Loucy (cell line): ENCODE measurements at regions not wholly inside any gene's neighbourhood (a gene's known extent, or its start where the extent isn't known, plus 50 kb on each side); places are given as distances from the start of the nearest gene placed in this dataset.

Source experiments
- H2AFZ ChIP-seq: fragments of 200-600 bp; sonication (generic); 2 replicates; pipeline ENCODE4 v1.6.0; 2016; ENCODE audit warnings: antibody characterized with exemption, mild to moderate bottlenecking, low read length, moderate library complexity
- H3F3A ChIP-seq: fragments of 200-600 bp; 2 replicates; pipeline ENCODE4 v1.6.0; 2016; ENCODE audit warnings: antibody characterized with exemption, low read depth, mild to moderate bottlenecking
- H3K27me3 ChIP-seq: fragments of 200-600 bp; sonication (generic); 2 replicates; pipeline ENCODE4 v1.6.1; 2014; ENCODE audit warnings: low read length, mild to moderate bottlenecking; ENCODE audit not compliant: insufficient read depth, poor library complexity, severe bottlenecking
- H3K36me3 ChIP-seq: fragments of 200-600 bp; sonication (generic); 2 replicates; pipeline ENCODE4 v1.6.1; 2016; ENCODE audit warnings: low read length; ENCODE audit not compliant: insufficient read depth
- H3K4me1 ChIP-seq: fragments of 200-600 bp; sonication (generic); 2 replicates; pipeline ENCODE4 v1.5.1; 2014; ENCODE audit warnings: low read length, mild to moderate bottlenecking; ENCODE audit not compliant: insufficient read depth, poor library complexity, severe bottlenecking
- H3K4me2 ChIP-seq: fragments of 200-600 bp; sonication (generic); 2 replicates; pipeline ENCODE4 v1.6.0; 2014; ENCODE audit warnings: antibody characterized with exemption, low read length, low read depth, mild to moderate bottlenecking; ENCODE audit not compliant: poor library complexity, severe bottlenecking
- H3K4me3 ChIP-seq: fragments of 200-600 bp; sonication (generic); 2 replicates; pipeline ENCODE4 v1.5.1; 2014; ENCODE audit warnings: low read length, mild to moderate bottlenecking, mixed read lengths; ENCODE audit not compliant: poor library complexity, severe bottlenecking
- H3K79me2 ChIP-seq: fragments of 200-600 bp; sonication (generic); 2 replicates; pipeline ENCODE4 v1.6.1; 2014; ENCODE audit warnings: low read length; ENCODE audit not compliant: insufficient read depth
- H3K9ac ChIP-seq: fragments of 200-600 bp; sonication (generic); 2 replicates; pipeline ENCODE4 v1.6.0; 2014; ENCODE audit warnings: mild to moderate bottlenecking, low read depth, low read length, moderate library complexity; ENCODE audit not compliant: poor library complexity, severe bottlenecking
- H3K9me2 ChIP-seq: fragments of 200-600 bp; sonication (generic); replicated peaks from 2 replicates; pipeline ENCODE4 v1.6.1; 2016; ENCODE audit warnings: low read depth, low read length, mixed read lengths
- H3K9me3 ChIP-seq: fragments of 200-600 bp; sonication (generic); 2 replicates; pipeline ENCODE4 v1.6.1; 2014; ENCODE audit warnings: mild to moderate bottlenecking, antibody characterized with exemption, low read length, low read depth; ENCODE audit not compliant: insufficient read depth
- H4K20me1 ChIP-seq: fragments of 200-600 bp; sonication (generic); 2 replicates; pipeline ENCODE4 v1.6.0; 2014; ENCODE audit warnings: antibody characterized with exemption, low read length, mild to moderate bottlenecking; ENCODE audit not compliant: insufficient read depth, poor library complexity, severe bottlenecking
- EZH2phosphoT487 ChIP-seq: fragments of 200-600 bp; IDR thresholded peaks from 2 replicates; pipeline ENCODE4 v1.6.1; 2018; ENCODE audit warnings: antibody characterized with exemption, mild to moderate bottlenecking, moderate library complexity, borderline replicate concordance
- TF ChIP-seq, protein P1 (sequence below): fragments of 200-600 bp; sonication (generic); conservative IDR thresholded peaks from 2 replicates; pipeline ENCODE4 v1.5.1; 2014; ENCODE audit warnings: mild to moderate bottlenecking, antibody characterized with exemption, low read length

DNA sequence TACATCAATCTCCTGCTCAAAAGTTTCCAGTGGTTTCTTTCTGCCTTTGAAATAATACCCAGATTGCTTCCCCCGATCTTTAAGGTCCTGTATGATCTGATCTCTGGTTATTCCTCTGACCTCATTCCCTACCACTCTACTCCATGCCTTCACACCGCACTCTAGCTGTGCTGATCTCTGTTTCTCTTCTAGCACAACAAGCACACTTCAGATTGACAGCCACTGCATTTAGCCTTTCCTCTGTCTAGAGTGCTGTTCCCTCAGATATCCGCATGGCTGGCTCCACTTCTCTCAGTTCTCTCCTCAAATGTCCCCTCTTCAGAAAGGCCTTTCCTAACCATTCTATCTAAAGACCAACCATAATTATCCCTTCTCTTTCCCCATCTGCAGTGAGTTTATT lies 370.4 kb upstream of the FGF13 start:
- no peaks in the 10 kb centered on the region for H3K36me3 ChIP-seq
- no peaks in the 10 kb centered on the region for H3K27me3 ChIP-seq
- no peaks in the 10 kb centered on the region for H4K20me1 ChIP-seq
- no peak overlapping the region for H3K9ac ChIP-seq
- no peaks in the 10 kb centered on the region for H3K79me2 ChIP-seq
- no peak overlapping the region for H3K4me2 ChIP-seq
- TF ChIP-seq, protein P1, sequence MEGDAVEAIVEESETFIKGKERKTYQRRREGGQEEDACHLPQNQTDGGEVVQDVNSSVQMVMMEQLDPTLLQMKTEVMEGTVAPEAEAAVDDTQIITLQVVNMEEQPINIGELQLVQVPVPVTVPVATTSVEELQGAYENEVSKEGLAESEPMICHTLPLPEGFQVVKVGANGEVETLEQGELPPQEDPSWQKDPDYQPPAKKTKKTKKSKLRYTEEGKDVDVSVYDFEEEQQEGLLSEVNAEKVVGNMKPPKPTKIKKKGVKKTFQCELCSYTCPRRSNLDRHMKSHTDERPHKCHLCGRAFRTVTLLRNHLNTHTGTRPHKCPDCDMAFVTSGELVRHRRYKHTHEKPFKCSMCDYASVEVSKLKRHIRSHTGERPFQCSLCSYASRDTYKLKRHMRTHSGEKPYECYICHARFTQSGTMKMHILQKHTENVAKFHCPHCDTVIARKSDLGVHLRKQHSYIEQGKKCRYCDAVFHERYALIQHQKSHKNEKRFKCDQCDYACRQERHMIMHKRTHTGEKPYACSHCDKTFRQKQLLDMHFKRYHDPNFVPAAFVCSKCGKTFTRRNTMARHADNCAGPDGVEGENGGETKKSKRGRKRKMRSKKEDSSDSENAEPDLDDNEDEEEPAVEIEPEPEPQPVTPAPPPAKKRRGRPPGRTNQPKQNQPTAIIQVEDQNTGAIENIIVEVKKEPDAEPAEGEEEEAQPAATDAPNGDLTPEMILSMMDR: no peak
- TF ChIP-seq EZH2phosphoT487: no peak
- no peaks in the 10 kb centered on the region for H3K9me3 ChIP-seq
- no peak overlapping the region for H2AFZ ChIP-seq
- no peaks in the 10 kb centered on the region for H3K9me2 ChIP-seq
- H3K4me3 ChIP-seq: no peak overlapping the region
- H3F3A ChIP-seq: no peaks in the 10 kb centered on the region
- no peaks in the 10 kb centered on the region for H3K4me1 ChIP-seq

DNA sequence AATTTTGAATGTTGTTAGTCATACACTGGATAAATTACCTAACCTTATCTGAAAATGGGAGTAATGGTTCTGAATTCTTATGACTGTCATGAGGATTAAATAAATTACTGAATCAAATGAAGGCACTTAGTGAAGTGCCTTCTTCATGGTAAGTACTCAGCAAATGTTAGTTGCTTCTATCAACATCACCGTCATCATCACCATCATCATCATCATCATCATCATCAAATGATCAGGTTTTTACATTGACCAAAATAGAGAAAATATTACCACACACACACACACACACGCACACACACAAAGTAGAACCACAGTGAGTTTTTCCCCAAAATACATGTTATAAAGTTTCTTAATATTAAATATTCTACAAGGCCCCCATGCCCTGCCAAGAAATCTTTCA lies 368.3 kb upstream of the FGF13 start:
- Histone ChIP-seq H3K9me2 (no peaks in the 10 kb centered on the region), H4K20me1 (no peaks in the 10 kb centered on the region), H3K4me1 (no peaks in the 10 kb centered on the region), H3K79me2 (no peaks in the 10 kb centered on the region), H2AFZ (no peak overlapping the region), H3K4me3 (no peak overlapping the region), H3K27me3 (no peaks in the 10 kb centered on the region), H3K4me2 (no peak overlapping the region), H3K36me3 (no peaks in the 10 kb centered on the region), H3K9me3 (no peaks in the 10 kb centered on the region), H3K9ac (no peak overlapping the region), H3F3A (no peaks in the 10 kb centered on the region)
- TF ChIP-seq EZH2phosphoT487: no peak
- TF ChIP-seq, protein P1: no peak

DNA sequence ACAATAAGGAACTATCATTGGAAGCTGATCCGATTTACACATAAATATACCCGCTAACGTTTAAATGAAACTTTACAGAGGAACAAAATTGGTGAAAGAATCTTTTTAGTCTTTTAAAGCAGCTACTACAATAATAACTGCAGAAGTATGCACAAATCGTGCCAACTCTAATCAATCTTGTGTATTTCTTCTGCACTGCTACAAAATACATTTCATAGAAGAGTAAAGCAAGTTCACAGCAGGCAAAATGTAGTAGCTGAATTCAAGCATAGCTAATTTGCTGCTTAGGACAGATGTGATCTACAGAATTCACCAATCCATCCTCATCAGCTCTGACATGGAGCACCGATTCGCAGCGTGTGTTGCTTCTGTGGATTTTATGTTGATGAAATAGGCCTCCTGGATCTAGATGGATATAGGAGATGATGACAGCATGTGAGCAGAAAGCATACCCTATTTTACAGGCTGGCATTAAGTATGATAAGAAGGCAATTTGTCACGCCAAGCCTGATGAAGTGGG lies 367.3 kb upstream of the FGF13 start:
- no peaks in the 10 kb centered on the region for H3K4me1 ChIP-seq
- H3K9me2 ChIP-seq: no peaks in the 10 kb centered on the region
- no peaks in the 10 kb centered on the region for H3K36me3 ChIP-seq
- no peak for TF ChIP-seq EZH2phosphoT487
- TF ChIP-seq, protein P1: no peak
- no peak overlapping the region for H3K4me2 ChIP-seq
- H3K9me3 ChIP-seq: no peaks in the 10 kb centered on the region
- no peaks in the 10 kb centered on the region for H3K79me2 ChIP-seq
- no peaks in the 10 kb centered on the region for H4K20me1 ChIP-seq
- no peak overlapping the region for H2AFZ ChIP-seq
- no peaks in the 10 kb centered on the region for H3K27me3 ChIP-seq
- H3F3A ChIP-seq: no peaks in the 10 kb centered on the region
- no peak overlapping the region for H3K4me3 ChIP-seq
- H3K9ac ChIP-seq: no peak overlapping the region
